ENCODE measurements at regions not wholly inside any gene's neighbourhood (a gene's known extent, or its start where the extent isn't known, plus 50 kb on each side); places are given as distances from the start of the nearest gene placed in this dataset.
A peak's percentile ranks its signal among the peaks of the same experiment; 100 is the strongest.

DNA sequence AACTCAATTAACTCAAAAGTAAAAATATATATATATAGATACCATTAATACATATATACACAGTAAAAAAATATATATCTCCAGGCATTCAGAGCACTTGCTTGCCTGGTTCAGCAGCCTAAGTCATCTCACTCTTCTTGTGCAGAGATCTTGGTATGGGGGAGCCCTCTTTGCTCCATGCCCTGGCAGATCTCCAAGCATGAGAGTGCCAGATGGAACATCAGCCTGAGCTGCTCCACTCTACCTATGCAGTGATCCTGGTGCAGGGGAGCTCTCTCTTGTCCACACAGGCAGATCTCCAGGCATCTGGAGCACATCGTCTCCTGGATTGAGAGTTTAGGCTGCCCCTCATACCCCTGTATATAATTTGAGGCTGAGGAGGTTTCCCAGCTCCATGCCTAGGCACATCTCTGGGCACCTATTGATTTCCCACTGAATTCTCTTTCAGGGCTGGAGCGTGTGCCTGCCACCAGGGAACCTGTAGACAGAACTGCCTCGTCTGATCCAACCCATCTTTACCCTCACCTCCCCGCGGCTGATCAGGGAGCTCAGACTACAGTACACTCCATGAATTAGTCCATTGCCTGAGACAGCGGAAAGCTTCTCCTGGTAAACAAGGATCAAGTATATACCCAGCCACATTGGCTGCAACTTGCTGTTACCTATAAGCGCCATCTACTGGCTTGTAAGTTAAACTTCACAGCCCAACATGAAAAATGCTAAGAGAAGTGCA lies 342.4 kb upstream of the GRIA1 start:
- peak; percentile 72 for DNase-seq

DNA sequence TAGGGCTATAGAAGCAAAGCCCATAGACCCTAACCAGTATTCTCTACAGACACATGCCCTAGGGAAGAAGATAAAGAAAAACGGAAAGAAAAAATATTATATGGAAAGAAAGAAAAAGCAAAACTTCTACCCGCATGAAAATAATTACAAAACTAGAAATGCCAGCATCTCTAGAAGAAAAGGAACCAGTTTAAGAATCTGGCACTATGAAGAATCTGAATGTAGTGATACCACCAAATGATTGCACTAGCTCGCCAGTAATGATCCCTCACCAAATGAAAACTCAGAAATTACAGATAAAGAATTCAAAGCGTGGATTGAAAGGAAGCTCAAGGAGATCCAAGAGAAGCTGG lies 341.9 kb upstream of the GRIA1 start:
- no peak for DNase-seq

DNA sequence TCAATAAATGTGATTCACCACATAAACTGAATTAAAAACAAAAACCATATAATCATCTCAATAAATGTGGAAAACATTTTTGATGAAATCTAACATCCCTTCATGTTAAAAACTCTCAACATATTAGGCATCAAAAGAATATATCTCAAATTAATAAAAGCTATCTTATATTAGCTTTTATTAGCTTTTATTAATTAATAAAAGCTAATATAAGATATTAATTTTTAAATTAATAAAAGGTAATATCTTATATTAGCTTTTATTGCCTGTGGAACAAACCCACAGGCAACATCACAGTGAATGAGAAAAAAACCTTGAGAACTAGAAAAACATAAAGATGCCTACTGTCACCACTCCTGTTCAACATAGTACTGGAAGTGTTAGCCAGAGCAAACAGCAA lies 338.9 kb upstream of the GRIA1 start:
- no peak for DNase-seq

DNA sequence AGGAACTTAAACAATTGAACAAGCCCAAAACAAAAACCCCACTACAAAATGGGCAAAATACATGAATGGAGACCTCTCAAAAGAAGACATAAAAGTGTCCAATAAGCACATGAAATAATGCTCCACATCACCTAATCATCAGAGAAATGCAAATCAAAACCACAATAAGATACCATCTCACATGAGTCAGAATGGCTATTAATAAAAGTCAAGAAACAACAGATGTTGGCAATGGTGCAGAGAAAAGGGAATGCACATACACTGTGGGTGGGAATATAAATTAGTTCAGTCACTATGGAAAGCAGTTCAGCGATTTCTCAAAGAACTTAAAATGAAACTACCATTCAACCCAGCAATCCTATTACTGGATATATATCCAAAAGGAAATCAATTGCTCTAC lies 337.4 kb upstream of the GRIA1 start:
- peak; percentile 31 for DNase-seq

DNA sequence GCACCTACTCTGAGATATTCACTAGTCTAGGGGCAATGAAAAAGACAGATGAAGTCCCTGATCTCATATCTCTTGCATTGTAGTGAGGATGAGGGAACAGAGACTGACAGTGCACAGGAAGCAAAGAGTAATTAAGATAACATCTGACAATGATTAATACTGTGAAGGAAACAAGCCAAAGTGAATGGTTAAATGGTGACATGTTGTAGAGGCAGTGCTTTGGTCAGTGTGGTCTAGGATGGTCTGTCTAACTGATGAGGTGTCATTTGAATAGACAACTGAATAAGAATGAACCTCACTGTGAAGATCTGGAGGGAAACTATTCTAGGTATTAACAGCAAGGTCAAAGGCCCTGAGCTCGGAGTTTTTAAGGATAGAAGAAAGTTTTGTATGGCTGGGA lies 333.3 kb upstream of the GRIA1 start:
- DNase-seq: no peak

DNA sequence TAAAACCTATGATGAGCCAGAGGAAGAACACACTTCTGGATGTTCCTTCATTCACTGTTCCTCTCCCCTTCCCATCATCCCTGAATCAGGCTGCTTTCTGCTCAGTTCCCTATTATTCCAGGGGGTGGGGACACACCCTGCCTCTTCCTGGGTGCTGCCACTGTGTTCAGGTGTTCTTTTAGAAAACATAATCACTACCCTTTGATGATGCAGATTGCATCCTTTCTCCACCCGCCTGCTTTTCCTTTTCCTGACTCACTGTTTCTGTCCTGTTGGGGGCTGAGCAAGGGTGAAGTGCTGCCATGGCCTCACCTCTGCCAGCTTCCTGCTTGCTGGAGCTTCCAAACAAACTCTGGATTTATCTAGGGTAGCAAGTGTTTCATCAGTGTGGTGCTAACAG lies 331.9 kb upstream of the GRIA1 start:
- no peak for DNase-seq

- no peak for DNase-seq
Measured at GRCh38 chr5:153159616-153160015, 330.9 kb upstream of the GRIA1 start.

GRCh38 chr5:153168241-153168640 lies 322.2 kb upstream of the GRIA1 start:
- DNase-seq: no peak

DNA sequence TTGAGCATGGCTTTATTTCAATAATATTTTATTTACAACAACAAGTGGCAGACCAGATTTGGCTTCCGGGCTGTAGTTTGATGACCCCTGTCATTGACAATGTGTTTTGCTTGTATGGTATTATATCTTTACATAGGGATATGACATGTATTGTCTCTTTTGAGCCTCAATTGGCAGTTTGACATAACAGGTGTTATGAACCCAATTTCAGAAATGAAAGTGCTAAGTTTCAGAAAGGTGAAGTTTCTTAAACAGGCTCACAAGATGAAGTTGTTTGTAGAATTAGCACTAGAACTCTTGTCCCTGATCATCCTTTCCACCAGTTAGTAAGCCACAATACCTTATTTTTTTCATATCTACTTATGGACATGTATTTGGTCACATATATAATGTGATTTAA lies 303.0 kb upstream of the GRIA1 start:
- no peak for DNase-seq

- DNase-seq: no peak
Measured at GRCh38 chr5:153206361-153206760, 284.1 kb upstream of the GRIA1 start.

DNA sequence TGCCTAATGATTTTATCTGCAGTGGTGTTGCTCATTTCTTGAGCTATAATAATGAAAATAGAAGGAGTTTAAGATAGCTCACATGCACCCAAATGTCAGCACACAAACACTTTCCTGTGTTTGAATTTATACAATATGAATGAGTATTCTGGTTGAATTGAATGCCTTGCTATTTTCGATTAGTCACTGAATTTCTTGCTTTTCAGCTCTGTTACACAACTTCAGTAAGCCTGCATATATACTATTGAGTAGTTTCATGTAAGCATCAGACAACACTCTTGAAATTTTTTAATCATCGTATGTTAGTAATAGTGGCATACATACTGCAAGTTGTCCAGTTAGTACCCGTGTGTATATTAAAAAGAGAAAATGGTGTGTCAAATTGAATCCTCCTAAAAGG lies 281.5 kb upstream of the GRIA1 start:
- no peak for DNase-seq

- no peak for DNase-seq
Measured at GRCh38 chr5:153209687-153210086, 280.8 kb upstream of the GRIA1 start.

DNA sequence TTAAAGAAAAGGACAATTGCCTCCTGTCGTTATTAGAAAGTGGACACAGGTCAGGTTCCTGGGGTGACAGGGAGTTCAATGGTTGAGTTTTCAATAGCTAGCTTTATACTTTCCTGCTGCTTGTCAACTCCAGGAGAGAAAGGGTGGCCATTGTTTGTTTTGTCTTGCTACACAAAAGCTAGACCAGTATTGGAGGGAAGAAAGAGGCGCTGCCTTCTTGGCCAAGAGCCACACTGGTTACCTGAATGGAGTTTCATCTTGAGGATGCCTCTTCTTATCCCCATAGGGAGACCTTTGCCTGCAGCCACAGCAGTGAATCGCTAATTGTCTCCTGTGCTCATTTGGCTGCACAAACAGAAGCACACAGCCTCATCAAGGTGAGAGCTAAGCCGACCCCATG lies 279.4 kb upstream of the GRIA1 start:
- no peak for DNase-seq

- DNase-seq: no peak
Measured at GRCh38 chr5:153212471-153212870, 278.0 kb upstream of the GRIA1 start.

DNA sequence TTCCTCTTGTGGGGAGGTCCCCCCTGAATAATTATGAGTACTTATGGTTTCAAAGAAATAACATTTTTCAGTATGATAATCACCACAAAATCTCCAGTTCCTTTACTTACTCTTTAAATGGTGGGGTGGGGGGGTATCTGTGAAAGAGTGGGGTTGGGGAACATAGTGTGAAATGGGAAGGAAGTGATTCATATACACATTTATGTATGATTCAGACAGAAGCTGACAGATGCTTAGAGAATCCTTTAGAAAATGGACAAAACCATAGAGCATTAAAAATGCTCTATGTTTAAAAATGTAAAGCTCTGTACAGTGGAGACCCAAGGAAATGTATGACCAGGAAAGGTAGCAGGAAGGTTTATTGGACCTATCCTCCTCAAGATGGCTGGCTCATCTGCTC lies 267.5 kb upstream of the GRIA1 start:
- DNase-seq: no peak

GRCh38 chr5:153223376-153223775 lies 267.1 kb upstream of the GRIA1 start:
- no peak for DNase-seq

DNA sequence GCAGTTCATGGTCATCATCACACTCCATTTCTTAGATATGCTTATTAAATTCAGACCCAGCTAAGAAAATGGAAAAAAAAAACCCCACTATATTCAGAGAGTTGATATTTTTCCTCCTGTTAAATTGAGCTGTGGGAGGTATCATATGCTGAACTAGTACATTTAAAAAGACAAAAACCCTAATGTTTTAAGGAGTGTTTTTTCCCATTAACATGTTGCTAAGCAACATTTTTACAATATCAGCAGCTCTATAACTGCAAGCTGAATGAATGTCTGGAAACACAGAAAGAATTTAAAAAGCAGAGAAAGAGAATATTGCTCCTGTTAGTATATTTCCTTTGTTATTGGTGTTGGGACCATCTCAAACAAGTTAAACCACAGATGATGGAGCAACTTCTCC lies 265.8 kb upstream of the GRIA1 start:
- DNase-seq: no peak

- DNase-seq: no peak
Measured at GRCh38 chr5:153233933-153234332, 256.5 kb upstream of the GRIA1 start.

- DNase-seq: no peak
Measured at GRCh38 chr5:153236319-153236718, 254.2 kb upstream of the GRIA1 start.

- DNase-seq: no peak
Measured at GRCh38 chr5:153237671-153238332, 252.7 kb upstream of the GRIA1 start.

DNA sequence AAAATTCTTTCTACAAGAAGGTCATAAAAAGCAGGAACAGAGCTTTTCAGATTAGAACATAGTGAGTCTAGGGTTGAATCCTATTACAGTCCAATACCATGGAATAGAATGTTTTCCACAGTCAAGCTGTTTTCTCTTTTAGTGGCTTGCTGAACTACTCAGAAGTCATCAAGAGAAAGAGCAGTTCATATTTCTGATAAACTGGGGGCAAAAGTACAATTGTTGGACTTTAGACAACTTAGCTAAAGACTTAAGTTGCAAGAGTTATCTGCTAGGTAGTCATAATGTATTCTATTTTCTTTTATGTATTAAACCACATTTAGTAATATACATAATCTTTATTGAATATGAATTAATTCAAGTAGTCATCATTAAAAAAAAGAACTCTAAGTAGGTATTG lies 233.1 kb upstream of the GRIA1 start:
- DNase-seq: no peak

DNA sequence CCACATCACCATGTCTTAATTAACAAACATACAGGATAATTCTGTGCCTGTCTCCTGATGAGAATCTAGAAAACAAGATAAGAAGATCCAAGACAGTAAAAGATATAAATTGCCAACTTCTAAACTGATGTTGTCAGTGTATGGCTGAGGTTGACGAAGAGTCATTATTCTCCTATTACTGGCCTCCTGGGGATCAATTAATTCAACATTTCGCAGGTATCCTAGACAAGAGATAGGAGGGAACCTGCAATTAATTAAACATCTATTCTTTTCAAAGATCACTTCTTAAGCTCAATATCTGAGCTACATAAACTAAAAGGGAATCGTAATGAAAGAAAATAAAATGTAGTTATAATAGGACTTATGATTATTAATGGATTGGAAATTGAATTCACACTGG lies 232.0 kb upstream of the GRIA1 start:
- DNase-seq: no peak

- DNase-seq: no peak
Measured at GRCh38 chr5:153267506-153267905, 223.0 kb upstream of the GRIA1 start.

- no peak for DNase-seq
Measured at GRCh38 chr5:153275695-153276094, 214.8 kb upstream of the GRIA1 start.

DNA sequence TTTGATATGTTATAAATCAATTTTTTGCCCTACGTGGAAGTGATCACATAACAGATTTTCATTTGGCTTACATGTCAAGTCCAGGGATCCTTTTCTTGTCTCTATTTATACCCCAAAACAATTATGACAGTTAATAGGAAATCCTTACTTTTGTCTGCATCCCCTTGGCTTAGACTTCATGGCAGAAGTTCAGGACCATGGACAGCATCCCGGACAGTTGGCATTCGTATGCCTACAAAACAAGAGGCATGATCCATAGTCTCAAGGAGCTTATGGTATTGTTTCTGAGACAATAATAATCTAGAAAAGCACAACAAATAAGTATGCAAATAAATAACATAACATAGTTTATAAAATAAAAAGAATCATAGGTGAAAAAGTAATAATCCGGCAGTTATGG lies 214.3 kb upstream of the GRIA1 start:
- no peak for DNase-seq
